ENCODE measurements at regions not wholly inside any gene's neighbourhood (a gene's known extent, or its start where the extent isn't known, plus 50 kb on each side); places are given as distances from the start of the nearest gene placed in this dataset.

GRCh38 chr9:12231832-12232231 lies 461.4 kb upstream of the TYRP1 start:
- TF ChIP-seq MXI1 (IDR thresholded peaks at IDR 0.05; ENCODE audit: borderline replicate concordance, low read depth, low read length) (no peak), FOS (IDR thresholded peaks at IDR 0.05; ENCODE audit: low read depth, low read length) (no peak), CTCF (conservative IDR thresholded peaks at IDR 0.05; ENCODE audit: low read depth, low read length) (no peak), USF2 (IDR thresholded peaks at IDR 0.05; ENCODE audit: low read depth, low read length) (no peak), CHD1 (IDR thresholded peaks at IDR 0.05; ENCODE audit: low read depth, low read length) (no peak)

Data from IMR-90 (cell line).